T-helper 1 cell treated with Interleukin-12 subunit alpha and Interleukin-12 subunit beta and Interleukin-4 antibody, amounts not matched to agents 30 μg/mL and 1 μg/mL, for 36 hours (primary cell): ENCODE measurements at regions not wholly inside any gene's neighbourhood (a gene's known extent, or its start where the extent isn't known, plus 50 kb on each side); places are given as distances from the start of the nearest gene placed in this dataset.

Experiments used
- H3K27ac Mint-ChIP-seq: one replicate; pipeline ENCODE4 v1.8.0; 2021; ENCODE audit warnings: mild to moderate bottlenecking, mixed read lengths
- H3K27me3 Mint-ChIP-seq: one replicate; pipeline ENCODE4 v1.8.0; 2021; ENCODE audit warnings: low read depth, mixed read lengths
- H3K36me3 Mint-ChIP-seq: one replicate; pipeline ENCODE4 v1.8.0; 2021; ENCODE audit warnings: low read depth, mixed read lengths
- H3K4me1 Mint-ChIP-seq: one replicate; pipeline ENCODE4 v1.8.0; 2021; ENCODE audit warnings: low read depth, mixed read lengths
- H3K4me3 Mint-ChIP-seq: one replicate; pipeline ENCODE4 v1.8.0; 2021; ENCODE audit warnings: mild to moderate bottlenecking, moderate library complexity, mixed read lengths
- H3K9me3 Mint-ChIP-seq: one replicate; pipeline ENCODE4 v1.8.0; 2021; ENCODE audit warnings: mixed read lengths

DNA sequence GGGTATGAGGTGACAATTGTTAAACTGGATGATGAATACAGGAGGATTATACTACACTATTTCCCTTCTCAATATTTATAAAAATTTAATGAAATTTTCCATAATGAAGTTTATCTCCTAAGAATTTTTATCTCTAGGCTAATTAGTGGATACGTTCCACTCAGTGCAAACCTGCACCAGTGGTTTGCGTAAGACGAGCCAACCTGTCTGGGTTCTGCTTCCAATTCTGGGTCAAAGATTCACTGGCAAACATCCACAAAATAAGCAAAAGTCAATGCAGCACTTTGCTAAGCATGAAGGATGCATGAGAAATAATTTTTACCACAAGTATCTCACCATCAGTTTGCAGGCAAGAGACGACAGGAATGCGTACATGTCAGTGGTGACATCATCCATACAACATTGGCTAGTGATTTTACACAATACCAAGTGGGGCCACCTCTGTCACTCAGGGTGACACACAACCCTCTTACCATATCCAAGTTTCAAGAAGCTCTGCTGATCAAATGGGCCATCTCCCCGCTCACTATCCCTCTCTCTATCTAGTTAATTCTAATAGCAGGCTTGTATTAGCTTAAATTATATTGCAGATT lies 51.7 kb downstream of the FAM50B start:
- Mint-ChIP-seq H3K27ac (no peak overlapping the region), H3K9me3 (no peaks in the 10 kb centered on the region), H3K4me1 (no peaks in the 10 kb centered on the region), H3K27me3 (peaks cover 27% of the 10 kb centered on the region), H3K4me3 (no peak overlapping the region), H3K36me3 (no peaks in the 10 kb centered on the region)

GRCh38 chr6:3902871-3903648 lies 53.9 kb downstream of the FAM50B start:
- no peak overlapping the region for H3K27ac Mint-ChIP-seq
- H3K27me3 Mint-ChIP-seq, result peaks cover 48% of the 10 kb centered on the region
- no peak overlapping the region for H3K4me3 Mint-ChIP-seq
- H3K9me3 Mint-ChIP-seq, result no peaks in the 10 kb centered on the region
- no peaks in the 10 kb centered on the region for H3K36me3 Mint-ChIP-seq
- H3K4me1 Mint-ChIP-seq, result no peaks in the 10 kb centered on the region

DNA sequence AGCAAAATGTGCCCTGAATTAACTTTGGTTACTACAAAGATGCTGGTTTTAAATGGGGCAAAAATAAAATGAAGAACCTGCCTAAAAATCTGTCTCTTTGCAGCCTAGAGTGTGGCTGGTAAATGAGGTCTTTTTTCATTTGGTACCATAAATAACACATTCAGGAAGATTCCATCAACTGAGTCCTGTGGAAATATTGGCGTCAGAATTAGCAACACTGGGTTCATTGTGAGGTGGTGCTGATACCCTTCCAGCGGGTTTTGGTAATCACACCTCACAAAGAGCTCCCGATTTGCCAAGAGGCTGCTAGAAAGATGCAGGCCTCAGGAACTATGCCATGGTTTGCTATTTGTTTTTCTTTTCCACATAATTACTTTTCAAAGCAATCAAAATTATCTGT lies 55.3 kb downstream of the FAM50B start:
- H3K27ac Mint-ChIP-seq, result no peak overlapping the region
- H3K4me1 Mint-ChIP-seq, result no peaks in the 10 kb centered on the region
- H3K27me3 Mint-ChIP-seq, result peaks cover 49% of the 10 kb centered on the region
- no peaks in the 10 kb centered on the region for H3K9me3 Mint-ChIP-seq
- no peak overlapping the region for H3K4me3 Mint-ChIP-seq
- no peaks in the 10 kb centered on the region for H3K36me3 Mint-ChIP-seq

GRCh38 chr6:3905945-3906845 lies 57.0 kb downstream of the FAM50B start:
- no peak overlapping the region for H3K4me3 Mint-ChIP-seq
- no peak overlapping the region for H3K27ac Mint-ChIP-seq
- no peaks in the 10 kb centered on the region for H3K4me1 Mint-ChIP-seq
- H3K36me3 Mint-ChIP-seq, result no peaks in the 10 kb centered on the region
- H3K27me3 Mint-ChIP-seq, result peaks cover 57% of the 10 kb centered on the region
- H3K9me3 Mint-ChIP-seq, result no peaks in the 10 kb centered on the region

GRCh38 chr6:3906846-3907151 lies 57.6 kb downstream of the FAM50B start:
- Mint-ChIP-seq H3K4me3 (no peak overlapping the region), H3K36me3 (no peaks in the 10 kb centered on the region), H3K27me3 (peaks cover 58% of the 10 kb centered on the region), H3K27ac (no peak overlapping the region), H3K4me1 (no peaks in the 10 kb centered on the region), H3K9me3 (no peaks in the 10 kb centered on the region)

- H3K4me1 Mint-ChIP-seq, result no peaks in the 10 kb centered on the region
- peaks cover 72% of the 10 kb centered on the region for H3K27me3 Mint-ChIP-seq
- H3K27ac Mint-ChIP-seq, result no peak overlapping the region
- H3K36me3 Mint-ChIP-seq, result no peaks in the 10 kb centered on the region
- no peaks in the 10 kb centered on the region for H3K9me3 Mint-ChIP-seq
- H3K4me3 Mint-ChIP-seq, result no peak overlapping the region
Observed at GRCh38 chr6:3908223-3908622, 59.0 kb downstream of the FAM50B start.

DNA sequence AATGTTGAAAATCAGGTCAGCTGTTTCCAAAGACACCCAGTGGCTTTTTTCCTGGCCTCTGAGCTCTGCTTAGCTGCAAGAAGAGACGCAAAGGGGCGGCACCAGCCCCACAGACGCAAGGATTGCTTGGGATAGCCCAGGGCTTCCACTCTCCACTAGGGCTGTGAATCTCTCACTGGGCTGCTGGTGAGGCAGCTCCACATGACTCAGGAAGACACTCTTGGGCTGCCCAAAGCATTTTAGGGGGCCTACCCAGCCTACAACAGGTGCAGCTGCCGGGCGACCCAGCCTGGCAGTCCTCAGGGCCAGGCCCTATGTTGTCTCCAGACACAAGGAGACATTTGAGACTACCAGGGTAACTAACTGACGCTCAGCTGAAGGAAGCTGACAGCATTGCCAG lies 59.8 kb downstream of the FAM50B start:
- no peak overlapping the region for H3K4me3 Mint-ChIP-seq
- no peaks in the 10 kb centered on the region for H3K36me3 Mint-ChIP-seq
- H3K4me1 Mint-ChIP-seq, result peaks cover under 1% of the 10 kb centered on the region
- peaks cover 74% of the 10 kb centered on the region for H3K27me3 Mint-ChIP-seq
- no peaks in the 10 kb centered on the region for H3K9me3 Mint-ChIP-seq
- H3K27ac Mint-ChIP-seq, result no peak overlapping the region

GRCh38 chr6:3910106-3910663 lies 61.0 kb downstream of the FAM50B start:
- Mint-ChIP-seq H3K4me1 (peaks cover 10% of the 10 kb centered on the region), H3K36me3 (no peaks in the 10 kb centered on the region), H3K9me3 (no peaks in the 10 kb centered on the region), H3K27ac (no peak overlapping the region), H3K27me3 (peaks cover 75% of the 10 kb centered on the region), H3K4me3 (no peak overlapping the region)

GRCh38 chr6:3911130-3911529 lies 62.0 kb downstream of the FAM50B start:
- Mint-ChIP-seq H3K4me3 (no peak overlapping the region), H3K9me3 (no peaks in the 10 kb centered on the region), H3K27me3 (peaks cover 73% of the 10 kb centered on the region), H3K4me1 (peaks cover 19% of the 10 kb centered on the region), H3K27ac (no peak overlapping the region), H3K36me3 (no peaks in the 10 kb centered on the region)

GRCh38 chr6:3911614-3912336 lies 62.6 kb downstream of the FAM50B start:
- H3K4me3 Mint-ChIP-seq, result no peak overlapping the region
- H3K27me3 Mint-ChIP-seq, result peaks cover 68% of the 10 kb centered on the region
- H3K27ac Mint-ChIP-seq, result no peak overlapping the region

DNA sequence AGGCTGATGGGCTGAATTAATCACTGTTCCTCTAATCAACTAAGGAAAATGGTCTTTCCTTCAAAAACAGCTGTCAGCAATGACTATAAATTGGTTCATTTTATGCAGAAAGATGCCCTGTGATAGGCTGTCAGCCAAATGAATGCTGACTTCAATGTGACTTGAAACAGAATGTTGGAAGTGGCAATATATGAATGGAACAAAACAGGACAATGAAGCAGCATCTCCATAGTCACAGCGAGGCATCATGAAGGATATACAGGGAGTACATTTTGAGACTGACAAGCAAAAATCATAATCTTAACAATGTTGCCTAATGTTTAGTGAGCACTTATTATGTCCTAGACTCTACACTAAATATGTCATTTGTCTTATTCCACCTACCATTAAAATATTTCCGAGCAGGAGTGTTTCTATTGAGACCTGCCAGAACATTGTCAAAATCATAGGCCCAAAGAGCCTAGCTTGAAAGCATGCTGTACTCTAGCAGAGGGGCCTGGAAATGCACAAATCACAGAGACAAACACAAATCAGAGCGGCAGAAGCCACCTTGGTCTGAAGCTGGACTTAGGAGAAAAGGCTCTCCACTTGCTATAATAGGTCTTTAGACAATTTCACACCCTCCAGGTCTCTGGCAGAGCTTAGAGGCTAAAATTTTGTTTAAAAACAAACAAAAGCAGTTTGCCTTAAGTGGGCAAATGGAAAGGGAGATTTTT lies 63.3 kb downstream of the FAM50B start:
- H3K36me3 Mint-ChIP-seq, result no peaks in the 10 kb centered on the region
- H3K9me3 Mint-ChIP-seq, result peaks cover 7% of the 10 kb centered on the region
- H3K27me3 Mint-ChIP-seq, result peaks cover 68% of the 10 kb centered on the region
- H3K4me1 Mint-ChIP-seq, result peaks cover 22% of the 10 kb centered on the region
- H3K27ac Mint-ChIP-seq, result no peak overlapping the region
- H3K4me3 Mint-ChIP-seq, result no peak overlapping the region

More at GRCh38 chr6:3911614-3912336, 62.6 kb downstream of the FAM50B start:
- Mint-ChIP-seq H3K9me3 (no peaks in the 10 kb centered on the region), H3K36me3 (no peaks in the 10 kb centered on the region), H3K4me1 (peaks cover 22% of the 10 kb centered on the region)

GRCh38 chr6:3913077-3913957 lies 64.1 kb downstream of the FAM50B start:
- peaks cover 22% of the 10 kb centered on the region for H3K4me1 Mint-ChIP-seq
- H3K9me3 Mint-ChIP-seq, result peaks cover 9% of the 10 kb centered on the region
- no peak overlapping the region for H3K4me3 Mint-ChIP-seq
- no peak overlapping the region for H3K27ac Mint-ChIP-seq
- H3K36me3 Mint-ChIP-seq, result no peaks in the 10 kb centered on the region
- H3K27me3 Mint-ChIP-seq, result peaks cover 65% of the 10 kb centered on the region

- H3K4me3 Mint-ChIP-seq, result no peak overlapping the region
- peaks cover 22% of the 10 kb centered on the region for H3K4me1 Mint-ChIP-seq
- peaks cover 68% of the 10 kb centered on the region for H3K27me3 Mint-ChIP-seq
- no peaks in the 10 kb centered on the region for H3K36me3 Mint-ChIP-seq
- peaks cover 9% of the 10 kb centered on the region for H3K9me3 Mint-ChIP-seq
- no peak overlapping the region for H3K27ac Mint-ChIP-seq
Observed at GRCh38 chr6:3913958-3914337, 64.8 kb downstream of the FAM50B start.
